CD4-positive, CD25-positive, alpha-beta regulatory T cell (primary cell): ENCODE measurements at regions not wholly inside any gene's neighbourhood (a gene's known extent, or its start where the extent isn't known, plus 50 kb on each side); places are given as distances from the start of the nearest gene placed in this dataset.

Experiments used
- ATAC-seq, 2 donors: fragments of 150-1000 bp; cut with Tn5 transposase; one replicate each; pipeline ENCODE4 v1.10.0; 2021; ENCODE audit warnings: low read depth in 2 of 2, moderate number of reproducible peaks in 2 of 2, moderate library complexity in 1 of 2
- DNase-seq, 3 donors: peaks; one replicate each; pipeline versions ENCODE4 v3.0.0 to v3.0.0-alpha.2; 2012 to 2022; ENCODE audit warnings: mixed read lengths in 1 of 3
- H3K27ac ChIP-seq: one replicate; pipeline ENCODE4 v1.7.0; 2013; ENCODE audit warnings: mild to moderate bottlenecking, low read length; ENCODE audit not compliant: insufficient read depth, poor library complexity, severe bottlenecking
- H3K27me3 ChIP-seq: one replicate; pipeline ENCODE4 v1.7.0; 2013; ENCODE audit warnings: low read length; ENCODE audit not compliant: control insufficient read depth, insufficient read depth
- H3K36me3 ChIP-seq: one replicate; pipeline ENCODE4 v1.7.0; 2013; ENCODE audit warnings: mild to moderate bottlenecking, low read length, moderate library complexity; ENCODE audit not compliant: control insufficient read depth, insufficient read depth
- H3K4me1 ChIP-seq: 2 replicates; pipeline ENCODE4 v1.7.0; 2013; ENCODE audit warnings: mild to moderate bottlenecking, low read length; ENCODE audit not compliant: insufficient read depth, control insufficient read depth, poor library complexity, severe bottlenecking
- H3K4me3 ChIP-seq: one replicate; pipeline ENCODE4 v1.7.0; 2013; ENCODE audit warnings: low read depth, mild to moderate bottlenecking, low read length, moderate library complexity
- H3K9me3 ChIP-seq, 2 experiments: 1 replicate in 1 of 2; 2 replicates in 1 of 2; pipeline ENCODE4 v1.7.0; 2013; ENCODE audit warnings: low read length in 2 of 2, mild to moderate bottlenecking in 1 of 2, moderate library complexity in 1 of 2; ENCODE audit not compliant: control insufficient read depth in 2 of 2
- H3K27ac Mint-ChIP-seq, 3 donors: one replicate each; pipeline ENCODE4 v1.8.0; 2020 to 2022; ENCODE audit warnings: mild to moderate bottlenecking in 3 of 3, mixed read lengths in 3 of 3, moderate library complexity in 2 of 3
- H3K27me3 Mint-ChIP-seq: one replicate; pipeline ENCODE4 v1.8.0; 2022; ENCODE audit warnings: mild to moderate bottlenecking, mixed read lengths
- H3K36me3 Mint-ChIP-seq: one replicate; pipeline ENCODE4 v1.8.0; 2020; ENCODE audit warnings: mixed read lengths
- H3K4me1 Mint-ChIP-seq, 4 donors: one replicate each; pipeline ENCODE4 v1.8.0; 2020 to 2022; ENCODE audit warnings: mixed read lengths in 4 of 4, mild to moderate bottlenecking in 1 of 4
- H3K4me3 Mint-ChIP-seq, 4 donors: one replicate each; pipeline ENCODE4 v1.8.0; 2020 to 2022; ENCODE audit warnings: mild to moderate bottlenecking in 4 of 4, mixed read lengths in 4 of 4, moderate library complexity in 3 of 4
- H3K9me3 Mint-ChIP-seq, 7 donors: one replicate each; pipeline ENCODE4 v1.8.0; 2020 to 2022; ENCODE audit warnings: mixed read lengths in 7 of 7, mild to moderate bottlenecking in 3 of 7, moderate library complexity in 2 of 7

- Mint-ChIP-seq H3K27me3 (peaks cover 16% of the 10 kb centered on the region), H3K36me3 (no peaks in the 10 kb centered on the region), H3K4me3 (no peak overlapping the region), H3K27ac (no peak overlapping the region), H3K4me1 (no peaks in the 10 kb centered on the region), H3K9me3 (peaks cover 0 to 3% (median 0%) of the 10 kb centered on the region in 7 donors)
- Histone ChIP-seq H3K9me3 (no peaks in the 10 kb centered on the region), H3K4me1 (no peaks in the 10 kb centered on the region), H3K27ac (no peak overlapping the region), H3K36me3 (no peaks in the 10 kb centered on the region), H3K4me3 (no peak overlapping the region), H3K27me3 (peaks cover 4% of the 10 kb centered on the region)
- DNase-seq (no peak), ATAC-seq (no peak)
Observed at GRCh38 chr5:61647672-61648071, 315.6 kb downstream of the ZSWIM6 start.

DNA sequence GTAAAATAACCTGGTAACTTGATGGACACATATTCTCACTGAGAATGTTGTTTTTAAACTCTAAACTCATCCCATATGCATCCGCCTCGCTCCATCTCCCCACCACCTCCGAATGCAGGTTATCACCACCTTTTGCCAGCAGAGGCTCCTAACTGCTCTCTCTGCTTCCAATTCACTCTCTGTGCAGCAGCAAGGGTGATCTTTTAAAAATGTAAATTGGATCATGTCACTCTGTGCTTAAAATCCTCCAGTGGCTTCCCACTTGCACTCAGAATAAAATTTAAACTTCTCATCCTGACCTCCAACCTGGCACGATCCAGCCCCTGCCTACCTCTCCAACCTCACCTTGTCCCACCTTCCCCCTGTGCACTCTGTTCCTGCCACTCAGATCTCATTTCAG is 317.2 kb downstream of the ZSWIM6 start:
- Mint-ChIP-seq H3K36me3 (no peaks in the 10 kb centered on the region), H3K27ac (no peak overlapping the region), H3K4me3 (no peak overlapping the region), H3K27me3 (peaks cover 16% of the 10 kb centered on the region), H3K9me3 (peaks cover 0 to 3% (median 0%) of the 10 kb centered on the region in 7 donors), H3K4me1 (no peaks in the 10 kb centered on the region)
- Histone ChIP-seq H3K27ac (no peak overlapping the region), H3K9me3 (no peaks in the 10 kb centered on the region), H3K36me3 (no peaks in the 10 kb centered on the region), H3K27me3 (peaks cover 4% of the 10 kb centered on the region), H3K4me3 (no peak overlapping the region), H3K4me1 (no peaks in the 10 kb centered on the region)
- DNase-seq (no peak), ATAC-seq (no peak)

- Histone ChIP-seq H3K9me3 (no peaks in the 10 kb centered on the region), H3K4me1 (no peaks in the 10 kb centered on the region), H3K27me3 (peaks cover 4% of the 10 kb centered on the region), H3K36me3 (no peaks in the 10 kb centered on the region), H3K27ac (no peak overlapping the region), H3K4me3 (no peak overlapping the region)
- Mint-ChIP-seq H3K9me3 (peaks cover 0 to 3% (median 0%) of the 10 kb centered on the region in 7 donors), H3K36me3 (no peaks in the 10 kb centered on the region), H3K4me3 (no peak overlapping the region), H3K27me3 (peaks cover 19% of the 10 kb centered on the region), H3K4me1 (no peaks in the 10 kb centered on the region), H3K27ac (no peak overlapping the region)
- DNase-seq: no peak
- ATAC-seq: no peak
Observed at GRCh38 chr5:61649971-61650370, 317.9 kb downstream of the ZSWIM6 start.

DNA sequence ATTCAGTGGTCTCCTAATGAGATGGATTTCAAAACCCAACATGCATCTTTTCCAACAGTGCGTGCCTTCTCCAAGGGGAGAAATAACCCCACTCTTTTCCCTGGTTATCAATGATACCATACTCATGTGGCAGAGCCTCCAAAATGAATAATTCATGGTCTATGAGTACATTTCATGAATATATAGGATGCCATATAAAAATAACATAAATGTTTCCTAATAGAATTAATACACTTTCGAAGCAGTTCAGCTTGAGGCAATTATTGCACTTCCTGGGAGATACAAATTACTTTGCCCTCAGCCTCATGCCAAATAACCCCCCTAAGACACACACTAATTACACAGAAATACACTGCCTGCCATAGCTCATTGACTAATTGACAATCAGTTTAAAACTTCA is 318.6 kb downstream of the ZSWIM6 start:
- Mint-ChIP-seq H3K4me1 (no peaks in the 10 kb centered on the region), H3K4me3 (no peak overlapping the region), H3K36me3 (no peaks in the 10 kb centered on the region), H3K27me3 (peaks cover 24% of the 10 kb centered on the region), H3K27ac (no peak overlapping the region), H3K9me3 (peaks cover 0 to 3% (median 0%) of the 10 kb centered on the region in 7 donors)
- Histone ChIP-seq H3K36me3 (no peaks in the 10 kb centered on the region), H3K27me3 (peaks cover 4% of the 10 kb centered on the region), H3K9me3 (no peaks in the 10 kb centered on the region), H3K4me3 (no peak overlapping the region), H3K27ac (no peak overlapping the region), H3K4me1 (no peaks in the 10 kb centered on the region)
- DNase-seq: no peak
- no peak for ATAC-seq

DNA sequence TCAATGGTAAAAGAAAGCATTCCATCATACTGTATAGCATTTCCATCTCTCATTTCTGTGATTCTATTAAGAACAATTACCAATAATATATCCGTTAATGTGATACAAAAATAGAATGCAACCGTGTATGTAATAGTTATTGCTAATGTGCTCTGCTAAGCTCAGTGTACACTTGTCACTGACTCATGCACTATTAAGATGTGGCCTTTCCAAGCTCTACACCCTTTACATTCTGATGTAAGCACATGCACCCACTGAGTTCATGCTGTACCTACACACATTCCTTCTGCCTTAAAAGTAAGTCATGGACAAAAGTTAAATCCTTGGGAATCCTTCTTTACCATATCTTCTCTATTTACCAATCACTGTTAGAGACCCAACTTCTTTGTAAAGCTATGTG is 319.1 kb downstream of the ZSWIM6 start:
- Mint-ChIP-seq H3K9me3 (peaks cover 0 to 3% (median 0%) of the 10 kb centered on the region in 7 donors), H3K27ac (no peak overlapping the region), H3K4me1 (no peaks in the 10 kb centered on the region), H3K4me3 (no peak overlapping the region), H3K36me3 (no peaks in the 10 kb centered on the region), H3K27me3 (peaks cover 24% of the 10 kb centered on the region)
- no peak overlapping the region for H3K4me3 ChIP-seq
- no peak overlapping the region for H3K27ac ChIP-seq
- peaks cover 4% of the 10 kb centered on the region for H3K27me3 ChIP-seq
- H3K9me3 ChIP-seq: no peaks in the 10 kb centered on the region
- no peak for ATAC-seq
- no peaks in the 10 kb centered on the region for H3K4me1 ChIP-seq
- DNase-seq: no peak
- no peaks in the 10 kb centered on the region for H3K36me3 ChIP-seq

DNA sequence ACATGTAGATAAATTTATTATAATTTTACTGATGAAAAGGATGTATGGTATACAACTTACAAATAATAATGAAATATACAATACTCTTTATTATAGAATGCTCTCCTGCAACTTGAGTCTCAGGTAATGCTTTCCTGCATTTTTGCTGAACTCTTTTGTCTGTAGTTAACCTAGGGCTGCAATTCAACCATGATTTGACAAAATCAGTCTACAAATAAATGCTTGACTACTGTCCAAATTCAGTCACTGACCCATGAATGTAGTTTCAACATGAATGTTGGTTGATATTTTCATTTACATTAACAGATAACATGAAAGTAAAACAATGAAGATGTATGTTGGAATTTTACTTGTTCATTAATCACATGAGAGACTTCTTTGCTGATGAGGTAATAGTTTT is 320.9 kb downstream of the ZSWIM6 start:
- Histone ChIP-seq H3K4me1 (no peaks in the 10 kb centered on the region), H3K4me3 (no peak overlapping the region), H3K27ac (no peak overlapping the region), H3K27me3 (peaks cover 4% of the 10 kb centered on the region), H3K36me3 (no peaks in the 10 kb centered on the region), H3K9me3 (no peaks in the 10 kb centered on the region)
- Mint-ChIP-seq H3K27ac (no peak overlapping the region), H3K9me3 (peaks cover 0 to 3% (median 0%) of the 10 kb centered on the region in 7 donors), H3K4me3 (no peak overlapping the region), H3K4me1 (no peaks in the 10 kb centered on the region), H3K36me3 (no peaks in the 10 kb centered on the region), H3K27me3 (peaks cover 15% of the 10 kb centered on the region)
- DNase-seq (no peak), ATAC-seq (no peak)

- H3K27ac Mint-ChIP-seq: no peak overlapping the region
- no peaks in the 10 kb centered on the region for H3K36me3 ChIP-seq
- H3K36me3 Mint-ChIP-seq: no peaks in the 10 kb centered on the region
- no peak for ATAC-seq
- H3K27me3 Mint-ChIP-seq: peaks cover 13% of the 10 kb centered on the region
- H3K27me3 ChIP-seq: peaks cover 4% of the 10 kb centered on the region
- no peaks in the 10 kb centered on the region for H3K4me1 ChIP-seq
- H3K9me3 ChIP-seq: no peaks in the 10 kb centered on the region
- no peak overlapping the region for H3K4me3 Mint-ChIP-seq
- H3K4me1 Mint-ChIP-seq: no peaks in the 10 kb centered on the region
- peaks cover 0 to 2% (median 0%) of the 10 kb centered on the region in 7 donors for H3K9me3 Mint-ChIP-seq
- DNase-seq: no peak
- no peak overlapping the region for H3K27ac ChIP-seq
- no peak overlapping the region for H3K4me3 ChIP-seq
Observed at GRCh38 chr5:61653807-61654580, 321.9 kb downstream of the ZSWIM6 start.

- H3K9me3 ChIP-seq: no peaks in the 10 kb centered on the region
- Mint-ChIP-seq H3K27ac (no peak overlapping the region), H3K4me3 (no peak overlapping the region), H3K9me3 (no peaks in the 10 kb centered on the region), H3K4me1 (no peaks in the 10 kb centered on the region), H3K36me3 (no peaks in the 10 kb centered on the region), H3K27me3 (peaks cover 8% of the 10 kb centered on the region)
- no peaks in the 10 kb centered on the region for H3K36me3 ChIP-seq
- no peaks in the 10 kb centered on the region for H3K27me3 ChIP-seq
- H3K27ac ChIP-seq: no peak overlapping the region
- no peaks in the 10 kb centered on the region for H3K4me1 ChIP-seq
- H3K4me3 ChIP-seq: no peak overlapping the region
- DNase-seq: no peak
- no peak for ATAC-seq
Observed at GRCh38 chr5:61654876-61655275, 322.8 kb downstream of the ZSWIM6 start.
